Panc1 (cell line): ENCODE measurements at regions not wholly inside any gene's neighbourhood (a gene's known extent, or its start where the extent isn't known, plus 50 kb on each side); places are given as distances from the start of the nearest gene placed in this dataset.

Source experiments
- CTCF ChIP-seq: fragments of 450-650 bp; IDR thresholded peaks from 2 replicates; pipeline ENCODE4 v1.5.1; 2017; ENCODE audit warnings: mild to moderate bottlenecking
- POLR2AphosphoS5 ChIP-seq: IDR thresholded peaks from 2 replicates; pipeline ENCODE4 v1.6.1; 2012; ENCODE audit warnings: mild to moderate bottlenecking, low read depth, low read length, moderate library complexity
- SIN3A ChIP-seq: IDR thresholded peaks from 2 replicates; pipeline ENCODE4 v1.6.1; 2012; ENCODE audit warnings: low read depth, mild to moderate bottlenecking, low read length, moderate library complexity, borderline replicate concordance; ENCODE audit not compliant: insufficient read depth

GRCh38 chr4:148800336-148800885 lies 358.2 kb upstream of the NR3C2 start:
- TF ChIP-seq CTCF: no peak
- no peak for TF ChIP-seq SIN3A
- TF ChIP-seq POLR2AphosphoS5: no peak
